ENCODE measurements at regions not wholly inside any gene's neighbourhood (a gene's known extent, or its start where the extent isn't known, plus 50 kb on each side); places are given as distances from the start of the nearest gene placed in this dataset.

- no peak for DNase-seq (ENCODE audit: low read depth)
- H3K4me3 ChIP-seq (ENCODE audit: low read length): no peak overlapping the region
- TF ChIP-seq CTCF (conservative IDR thresholded peaks at IDR 0.05; ENCODE audit: low read length): no peak
Measured at GRCh38 chrX:106300656-106301055, 132.6 kb downstream of the PWWP3B start.

GRCh38 chrX:106302304-106302703, 134.2 kb downstream of the PWWP3B start:
- no peak overlapping the region for H3K4me3 ChIP-seq (ENCODE audit: low read length)
- peak; percentile 1 for DNase-seq (ENCODE audit: low read depth)
- no peak for TF ChIP-seq CTCF (conservative IDR thresholded peaks at IDR 0.05; ENCODE audit: low read length)

- no peak overlapping the region for H3K4me3 ChIP-seq (ENCODE audit: low read length)
- DNase-seq (ENCODE audit: low read depth): no peak
- no peak for TF ChIP-seq CTCF (conservative IDR thresholded peaks at IDR 0.05; ENCODE audit: low read length)
Measured at GRCh38 chrX:106306391-106306947, 138.4 kb downstream of the PWWP3B start.

- TF ChIP-seq CTCF (conservative IDR thresholded peaks at IDR 0.05; ENCODE audit: low read length): no peak
- no peak overlapping the region for H3K4me3 ChIP-seq (ENCODE audit: low read length)
- no peak for DNase-seq (ENCODE audit: low read depth)
Measured at GRCh38 chrX:106323357-106323756, 155.3 kb downstream of the PWWP3B start.

GRCh38 chrX:106331606-106332005, 163.5 kb downstream of the PWWP3B start:
- no peak for DNase-seq (ENCODE audit: low read depth)
- no peak for TF ChIP-seq CTCF (conservative IDR thresholded peaks at IDR 0.05; ENCODE audit: low read length)
- no peak overlapping the region for H3K4me3 ChIP-seq (ENCODE audit: low read length)

- H3K4me3 ChIP-seq (ENCODE audit: low read length): no peak overlapping the region
- TF ChIP-seq CTCF (conservative IDR thresholded peaks at IDR 0.05; ENCODE audit: low read length): no peak
- no peak for DNase-seq (ENCODE audit: low read depth)
Measured at GRCh38 chrX:106341823-106342222, 173.7 kb downstream of the PWWP3B start.

- TF ChIP-seq CTCF (conservative IDR thresholded peaks at IDR 0.05; ENCODE audit: low read length): no peak
- no peak overlapping the region for H3K4me3 ChIP-seq (ENCODE audit: low read length)
Measured at GRCh38 chrX:106356580-106356979, 188.5 kb downstream of the PWWP3B start.

More at GRCh38 chrX:106356580-106356979, 188.5 kb downstream of the PWWP3B start:
- no peak for DNase-seq (ENCODE audit: low read depth)

Measured in AG10803 (cell line).